GM13977 (cell line): ENCODE measurements at regions not wholly inside any gene's neighbourhood (a gene's known extent, or its start where the extent isn't known, plus 50 kb on each side); places are given as distances from the start of the nearest gene placed in this dataset.

Experiments
- DNase-seq: peaks from one replicate; pipeline ENCODE4 v3.0.0; 2012; ENCODE audit warnings: low spot score
- CTCF ChIP-seq: IDR thresholded peaks from 2 replicates; pipeline ENCODE4 v1.5.1; 2012; ENCODE audit warnings: mild to moderate bottlenecking, control low read depth; ENCODE audit not compliant: insufficient read depth; ENCODE audit errors: extremely low read depth, missing control alignments
- in situ Hi-C: fragments of 300-500 bp; cut with MboI; formaldehyde crosslinking; loops from one replicate; pipeline ENCODE4 v1.12.0; 2022; ENCODE audit warnings: low sequenced_read_pairs, low pct_unique_long_range_greater_than_20kb, mixed read lengths, inconsistent platforms; ENCODE audit not compliant: unreplicated experiment

GRCh38 chr13:42396901-42397655, 125.1 kb downstream of the AKAP11 start:
- in situ Hi-C loops: no loop called here
- no peak for DNase-seq
- no peak for TF ChIP-seq CTCF

- DNase-seq: no peak
- no peak for TF ChIP-seq CTCF
- in situ Hi-C loops: no loop called here
Observed at GRCh38 chr13:42398533-42398932, 126.6 kb downstream of the AKAP11 start.

GRCh38 chr13:42400188-42400833, 128.4 kb downstream of the AKAP11 start:
- in situ Hi-C loops: no loop called here
- no peak for TF ChIP-seq CTCF
- DNase-seq: no peak

GRCh38 chr13:42401376-42401775, 129.4 kb downstream of the AKAP11 start:
- TF ChIP-seq CTCF: no peak
- in situ Hi-C loops: no loop called here
- DNase-seq: no peak

- in situ Hi-C loops: no loop called here
- peak; percentile 54 for DNase-seq
- no peak for TF ChIP-seq CTCF
Observed at GRCh38 chr13:42405665-42406390, 133.9 kb downstream of the AKAP11 start.

GRCh38 chr13:42409075-42409474, 137.1 kb downstream of the AKAP11 start:
- in situ Hi-C loops: no loop called here
- no peak for DNase-seq
- TF ChIP-seq CTCF: no peak
